ENCODE measurements at regions not wholly inside any gene's neighbourhood (a gene's known extent, or its start where the extent isn't known, plus 50 kb on each side); places are given as distances from the start of the nearest gene placed in this dataset.

DNA sequence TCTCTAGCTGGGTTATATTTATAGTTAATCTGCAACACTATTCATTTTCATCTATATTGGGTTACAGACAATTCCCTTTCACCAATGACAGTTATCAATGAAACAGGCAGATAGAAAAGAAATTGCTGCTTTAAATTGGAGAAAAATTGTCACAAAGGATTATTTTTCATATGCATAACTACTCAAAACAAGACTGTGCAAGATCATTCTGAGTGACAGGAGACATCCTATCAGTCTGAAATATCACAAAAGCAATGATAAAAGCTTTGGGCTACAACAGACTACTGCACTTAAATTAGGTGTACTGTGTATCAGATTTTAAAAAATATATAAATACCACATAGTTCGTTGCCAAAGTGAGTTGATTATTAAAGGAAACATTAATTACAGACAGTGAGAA, 722.6 kb downstream of the ARAP2 start:
- ChIA-PET CTCF (no interaction called here), POLR2A (no interaction called here)
- no peaks in the 10 kb centered on the region for H3K36me3 ChIP-seq (ENCODE audit: control insufficient read depth, insufficient read depth, low read length)
- Mint-ChIP-seq H3K27me3 (ENCODE audit: insufficient read depth, unreplicated experiment) (peaks cover 2% of the 10 kb centered on the region), H3K4me1 (ENCODE audit: low read depth, unreplicated experiment) (no peaks in the 10 kb centered on the region), H3K9me3 (ENCODE audit: unreplicated experiment) (peaks cover 9% of the 10 kb centered on the region), H3K36me3 (ENCODE audit: insufficient read depth, unreplicated experiment) (no peaks in the 10 kb centered on the region), H3K4me3 (ENCODE audit: unreplicated experiment) (no peak overlapping the region), H3K27ac (ENCODE audit: unreplicated experiment) (no peak overlapping the region)
- no peaks in the 10 kb centered on the region for H3K9me3 ChIP-seq
- no peaks in the 10 kb centered on the region for H3K4me1 ChIP-seq
- H3K4me3 ChIP-seq (ENCODE audit: low read depth, low read length): no peak overlapping the region
- TF ChIP-seq, protein P1, sequence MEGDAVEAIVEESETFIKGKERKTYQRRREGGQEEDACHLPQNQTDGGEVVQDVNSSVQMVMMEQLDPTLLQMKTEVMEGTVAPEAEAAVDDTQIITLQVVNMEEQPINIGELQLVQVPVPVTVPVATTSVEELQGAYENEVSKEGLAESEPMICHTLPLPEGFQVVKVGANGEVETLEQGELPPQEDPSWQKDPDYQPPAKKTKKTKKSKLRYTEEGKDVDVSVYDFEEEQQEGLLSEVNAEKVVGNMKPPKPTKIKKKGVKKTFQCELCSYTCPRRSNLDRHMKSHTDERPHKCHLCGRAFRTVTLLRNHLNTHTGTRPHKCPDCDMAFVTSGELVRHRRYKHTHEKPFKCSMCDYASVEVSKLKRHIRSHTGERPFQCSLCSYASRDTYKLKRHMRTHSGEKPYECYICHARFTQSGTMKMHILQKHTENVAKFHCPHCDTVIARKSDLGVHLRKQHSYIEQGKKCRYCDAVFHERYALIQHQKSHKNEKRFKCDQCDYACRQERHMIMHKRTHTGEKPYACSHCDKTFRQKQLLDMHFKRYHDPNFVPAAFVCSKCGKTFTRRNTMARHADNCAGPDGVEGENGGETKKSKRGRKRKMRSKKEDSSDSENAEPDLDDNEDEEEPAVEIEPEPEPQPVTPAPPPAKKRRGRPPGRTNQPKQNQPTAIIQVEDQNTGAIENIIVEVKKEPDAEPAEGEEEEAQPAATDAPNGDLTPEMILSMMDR (IDR thresholded peaks at IDR 0.05; ENCODE audit: insufficient read depth in 1 of 2, low read depth in 1 of 2, low read length in 1 of 2, severe bottlenecking in 1 of 2, unreplicated experiment in 1 of 2): no peak
- intact Hi-C loops (cut with micrococcal nuclease; ENCODE audit: unreplicated experiment): no loop called here
- DNase-seq: no peak
- no TSS peak for BruUV-seq (replicated peaks)
- H3K27me3 ChIP-seq (replicated peaks; ENCODE audit: control insufficient read depth, insufficient read depth, low read length): no peaks in the 10 kb centered on the region

DNA sequence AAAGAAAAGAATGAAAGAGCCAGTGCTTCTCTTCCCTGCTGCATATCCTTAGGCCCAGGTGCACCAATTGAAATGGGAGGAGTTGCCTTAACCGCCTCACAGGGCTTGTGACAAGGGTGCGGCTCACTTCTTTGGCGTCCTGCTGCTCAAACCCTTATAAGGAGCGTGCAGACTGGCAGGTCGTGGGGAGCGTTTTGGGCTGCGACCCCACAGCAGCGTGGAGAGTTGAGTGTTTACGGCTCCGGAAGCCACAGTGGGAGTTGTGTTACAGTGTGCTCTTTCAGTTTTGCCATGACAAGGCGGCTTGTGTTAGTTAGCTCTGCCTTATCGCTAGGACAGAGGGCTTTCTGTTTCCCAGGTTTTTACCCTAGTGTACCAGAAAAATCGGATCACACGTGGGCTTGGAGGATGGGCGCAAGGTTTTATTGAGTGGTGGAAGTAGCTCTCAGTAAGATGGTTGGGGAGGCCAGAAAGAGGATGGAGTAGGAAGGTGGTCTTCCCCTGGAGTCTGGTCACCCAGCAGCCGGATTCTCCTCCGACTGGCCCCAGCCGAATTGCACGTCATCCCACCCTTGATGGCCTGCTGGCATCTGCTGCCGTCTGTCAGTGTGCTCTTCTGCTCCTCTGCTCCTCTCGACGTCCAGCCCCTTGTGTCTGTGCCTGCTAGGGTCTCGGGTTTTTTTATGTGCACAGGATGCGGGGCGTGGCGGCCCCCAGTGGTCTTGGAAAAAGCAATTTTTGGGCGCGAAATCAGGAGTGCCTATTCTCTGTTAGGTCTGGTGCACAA, 718.9 kb downstream of the ARAP2 start:
- H3K27me3 Mint-ChIP-seq (ENCODE audit: insufficient read depth, unreplicated experiment): peaks cover 3% of the 10 kb centered on the region
- no peak overlapping the region for H3K4me3 Mint-ChIP-seq (ENCODE audit: unreplicated experiment)
- H3K4me1 ChIP-seq: no peaks in the 10 kb centered on the region
- intact Hi-C loops (cut with micrococcal nuclease; ENCODE audit: unreplicated experiment): no loop called here
- peaks cover 8% of the 10 kb centered on the region for H3K9me3 Mint-ChIP-seq (ENCODE audit: unreplicated experiment)
- POLR2A ChIA-PET: no interaction called here
- no peaks in the 10 kb centered on the region for H3K36me3 ChIP-seq (ENCODE audit: control insufficient read depth, insufficient read depth, low read length)
- H3K4me1 Mint-ChIP-seq (ENCODE audit: low read depth, unreplicated experiment): no peaks in the 10 kb centered on the region
- CTCF ChIA-PET: no interaction called here
- H3K36me3 Mint-ChIP-seq (ENCODE audit: insufficient read depth, unreplicated experiment): no peaks in the 10 kb centered on the region
- TF ChIP-seq, protein P1 (IDR thresholded peaks at IDR 0.05; ENCODE audit: insufficient read depth in 1 of 2, low read depth in 1 of 2, low read length in 1 of 2, severe bottlenecking in 1 of 2, unreplicated experiment in 1 of 2): no peak
- no peaks in the 10 kb centered on the region for H3K9me3 ChIP-seq
- BruUV-seq (replicated peaks): no TSS peak
- H3K4me3 ChIP-seq (ENCODE audit: low read depth, low read length): no peak overlapping the region
- no peaks in the 10 kb centered on the region for H3K27me3 ChIP-seq (replicated peaks; ENCODE audit: control insufficient read depth, insufficient read depth, low read length)
- peak in 1 of 2 experiments; percentile 22 for DNase-seq
- no peak overlapping the region for H3K27ac Mint-ChIP-seq (ENCODE audit: unreplicated experiment)

- POLR2A ChIA-PET: no interaction called here
- no peaks in the 10 kb centered on the region for H3K4me1 ChIP-seq
- BruUV-seq (replicated peaks): no TSS peak
- intact Hi-C loops (cut with micrococcal nuclease; ENCODE audit: unreplicated experiment): no loop called here
- Mint-ChIP-seq H3K27ac (ENCODE audit: unreplicated experiment) (no peak overlapping the region), H3K4me3 (ENCODE audit: unreplicated experiment) (no peak overlapping the region), H3K27me3 (ENCODE audit: insufficient read depth, unreplicated experiment) (peaks cover 3% of the 10 kb centered on the region), H3K4me1 (ENCODE audit: low read depth, unreplicated experiment) (no peaks in the 10 kb centered on the region), H3K36me3 (ENCODE audit: insufficient read depth, unreplicated experiment) (no peaks in the 10 kb centered on the region), H3K9me3 (ENCODE audit: unreplicated experiment) (no peaks in the 10 kb centered on the region)
- no peaks in the 10 kb centered on the region for H3K27me3 ChIP-seq (replicated peaks; ENCODE audit: control insufficient read depth, insufficient read depth, low read length)
- no peak overlapping the region for H3K4me3 ChIP-seq (ENCODE audit: low read depth, low read length)
- DNase-seq: no peak
- H3K36me3 ChIP-seq (ENCODE audit: control insufficient read depth, insufficient read depth, low read length): no peaks in the 10 kb centered on the region
- TF ChIP-seq, protein P1 (IDR thresholded peaks at IDR 0.05; ENCODE audit: insufficient read depth in 1 of 2, low read depth in 1 of 2, low read length in 1 of 2, severe bottlenecking in 1 of 2, unreplicated experiment in 1 of 2): no peak
- CTCF ChIA-PET: no interaction called here
- no peaks in the 10 kb centered on the region for H3K9me3 ChIP-seq
These were observed 717.9 kb downstream of the ARAP2 start for GRCh38 chr4:35526456-35526855.

Data from Caco-2 (cell line).